22Rv1 (cell line): ENCODE measurements at regions not wholly inside any gene's neighbourhood (a gene's known extent, or its start where the extent isn't known, plus 50 kb on each side); places are given as distances from the start of the nearest gene placed in this dataset.

Experiments used
- ZFX ChIP-seq: fragments of 450-650 bp; IDR thresholded peaks from 2 replicates; pipeline ENCODE4 v1.6.1; 2017; ENCODE audit warnings: antibody characterized with exemption, borderline replicate concordance
- TF ChIP-seq, protein P1 (sequence below): fragments of 450-650 bp; IDR thresholded peaks from 2 replicates; pipeline ENCODE4 v1.5.1; 2017; ENCODE audit warnings: mild to moderate bottlenecking

GRCh38 chr9:26754509-26755164, 138.0 kb downstream of the CAAP1 start:
- TF ChIP-seq, protein P1, sequence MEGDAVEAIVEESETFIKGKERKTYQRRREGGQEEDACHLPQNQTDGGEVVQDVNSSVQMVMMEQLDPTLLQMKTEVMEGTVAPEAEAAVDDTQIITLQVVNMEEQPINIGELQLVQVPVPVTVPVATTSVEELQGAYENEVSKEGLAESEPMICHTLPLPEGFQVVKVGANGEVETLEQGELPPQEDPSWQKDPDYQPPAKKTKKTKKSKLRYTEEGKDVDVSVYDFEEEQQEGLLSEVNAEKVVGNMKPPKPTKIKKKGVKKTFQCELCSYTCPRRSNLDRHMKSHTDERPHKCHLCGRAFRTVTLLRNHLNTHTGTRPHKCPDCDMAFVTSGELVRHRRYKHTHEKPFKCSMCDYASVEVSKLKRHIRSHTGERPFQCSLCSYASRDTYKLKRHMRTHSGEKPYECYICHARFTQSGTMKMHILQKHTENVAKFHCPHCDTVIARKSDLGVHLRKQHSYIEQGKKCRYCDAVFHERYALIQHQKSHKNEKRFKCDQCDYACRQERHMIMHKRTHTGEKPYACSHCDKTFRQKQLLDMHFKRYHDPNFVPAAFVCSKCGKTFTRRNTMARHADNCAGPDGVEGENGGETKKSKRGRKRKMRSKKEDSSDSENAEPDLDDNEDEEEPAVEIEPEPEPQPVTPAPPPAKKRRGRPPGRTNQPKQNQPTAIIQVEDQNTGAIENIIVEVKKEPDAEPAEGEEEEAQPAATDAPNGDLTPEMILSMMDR, result no peak
- TF ChIP-seq ZFX, result no peak
